ENCODE measurements at regions not wholly inside any gene's neighbourhood (a gene's known extent, or its start where the extent isn't known, plus 50 kb on each side); places are given as distances from the start of the nearest gene placed in this dataset.
"Not testable (repeated sequence)": the region's sequence is repeated elsewhere in the genome, so short reads cannot be mapped to it uniquely, and the experiment has no call there.

DNA sequence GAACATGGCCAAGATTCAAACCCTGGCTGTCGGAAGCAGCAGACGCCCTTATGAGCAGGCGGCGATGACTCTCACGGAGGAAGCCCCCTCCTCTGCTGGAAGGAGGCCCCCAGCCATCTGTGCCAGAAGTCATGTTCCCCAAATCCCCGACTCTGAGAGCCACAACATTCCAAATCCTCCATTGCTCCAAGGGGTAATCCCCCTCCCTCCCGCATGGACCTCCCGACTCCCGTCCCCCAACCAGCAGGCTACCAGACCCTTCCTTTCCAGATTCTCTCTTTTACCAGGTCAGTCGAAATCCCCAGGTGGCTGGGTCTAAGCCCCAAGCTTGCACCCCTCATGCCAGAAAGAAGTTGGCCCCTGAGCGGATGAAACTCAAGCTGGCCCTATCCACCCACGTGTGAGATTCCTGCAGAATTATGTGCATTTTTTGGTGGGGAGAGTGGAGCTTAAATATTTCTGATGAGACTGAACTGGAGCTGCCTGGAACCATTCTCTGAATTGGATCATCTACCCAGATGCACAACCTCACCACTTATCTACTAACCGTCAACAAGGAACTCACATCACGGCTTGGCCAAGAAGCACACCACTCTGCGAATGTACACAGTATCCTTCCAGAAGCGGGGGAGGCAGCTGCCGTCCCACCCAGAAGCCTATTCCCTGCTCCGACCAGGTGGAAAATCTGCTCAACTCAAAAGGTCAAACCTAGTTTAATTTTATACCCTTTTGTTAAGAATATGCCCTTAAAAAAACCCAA, 283.5 kb downstream of the C16orf95 start:
- Histone ChIP-seq H3K9me3 (replicated peaks; ENCODE audit: low read length) (no peaks in the 10 kb centered on the region), H3K4me3 (ENCODE audit: low read length) (no peak overlapping the region), H3K36me3 (ENCODE audit: insufficient read depth, low read length) (no peaks in the 10 kb centered on the region), H3K4me1 (ENCODE audit: control insufficient read depth, insufficient read depth, low read length) (peaks cover 15% of the 10 kb centered on the region), H3K9ac (ENCODE audit: low read depth, low read length) (no peak overlapping the region), H3K4me2 (ENCODE audit: low read length) (peak overlapping the region; percentile 11), H3K27me3 (ENCODE audit: control insufficient read depth, insufficient read depth, low read length) (no peaks in the 10 kb centered on the region)

- H3K9me3 ChIP-seq (replicated peaks; ENCODE audit: low read length) = no peaks in the 10 kb centered on the region
- no peaks in the 10 kb centered on the region for H3K27me3 ChIP-seq (ENCODE audit: control insufficient read depth, insufficient read depth, low read length)
- no peak overlapping the region for H3K4me3 ChIP-seq (ENCODE audit: low read length)
- peak overlapping the region; percentile 11 for H3K4me2 ChIP-seq (ENCODE audit: low read length)
- no peaks in the 10 kb centered on the region for H3K36me3 ChIP-seq (ENCODE audit: insufficient read depth, low read length)
- H3K9ac ChIP-seq (ENCODE audit: low read depth, low read length) = no peak overlapping the region
- H3K4me1 ChIP-seq (ENCODE audit: control insufficient read depth, insufficient read depth, low read length) = peaks cover 15% of the 10 kb centered on the region
Measured at GRCh38 chr16:87034317-87034716, 282.9 kb downstream of the C16orf95 start.

- Histone ChIP-seq H3K4me1 (ENCODE audit: control insufficient read depth, insufficient read depth, low read length) (peaks cover 15% of the 10 kb centered on the region), H3K4me3 (ENCODE audit: low read length) (no peak overlapping the region), H3K4me2 (ENCODE audit: low read length) (no peak overlapping the region), H3K9me3 (replicated peaks; ENCODE audit: low read length) (no peaks in the 10 kb centered on the region), H3K27me3 (ENCODE audit: control insufficient read depth, insufficient read depth, low read length) (no peaks in the 10 kb centered on the region), H3K36me3 (ENCODE audit: insufficient read depth, low read length) (no peaks in the 10 kb centered on the region), H3K9ac (ENCODE audit: low read depth, low read length) (no peak overlapping the region)
Measured at GRCh38 chr16:87035053-87035452, 282.1 kb downstream of the C16orf95 start.

DNA sequence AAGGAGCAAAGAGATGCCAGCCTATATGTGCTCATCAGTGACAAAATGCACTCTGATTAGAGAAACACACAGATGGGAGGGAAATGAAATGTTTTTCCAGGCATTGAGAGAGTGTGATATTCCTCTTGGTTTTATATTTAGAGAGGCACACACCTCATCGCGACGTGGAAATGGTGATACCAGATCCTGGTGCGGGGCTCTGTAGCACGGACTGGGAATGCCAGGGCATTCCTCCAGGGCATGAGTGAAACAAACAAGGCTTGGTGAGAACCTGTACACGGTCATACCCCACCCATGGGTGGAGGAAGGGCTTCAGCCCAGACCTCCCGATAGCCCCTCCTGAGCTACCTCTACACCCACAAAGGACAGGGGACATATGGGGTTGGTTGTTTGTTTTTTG, 280.2 kb downstream of the C16orf95 start:
- Histone ChIP-seq H3K9ac (ENCODE audit: low read depth, low read length) (no peak overlapping the region), H3K4me1 (ENCODE audit: control insufficient read depth, insufficient read depth, low read length) (peaks cover 15% of the 10 kb centered on the region), H3K4me3 (ENCODE audit: low read length) (no peak overlapping the region), H3K36me3 (ENCODE audit: insufficient read depth, low read length) (no peaks in the 10 kb centered on the region), H3K4me2 (ENCODE audit: low read length) (no peak overlapping the region), H3K9me3 (replicated peaks; ENCODE audit: low read length) (no peaks in the 10 kb centered on the region), H3K27me3 (ENCODE audit: control insufficient read depth, insufficient read depth, low read length) (no peaks in the 10 kb centered on the region)

DNA sequence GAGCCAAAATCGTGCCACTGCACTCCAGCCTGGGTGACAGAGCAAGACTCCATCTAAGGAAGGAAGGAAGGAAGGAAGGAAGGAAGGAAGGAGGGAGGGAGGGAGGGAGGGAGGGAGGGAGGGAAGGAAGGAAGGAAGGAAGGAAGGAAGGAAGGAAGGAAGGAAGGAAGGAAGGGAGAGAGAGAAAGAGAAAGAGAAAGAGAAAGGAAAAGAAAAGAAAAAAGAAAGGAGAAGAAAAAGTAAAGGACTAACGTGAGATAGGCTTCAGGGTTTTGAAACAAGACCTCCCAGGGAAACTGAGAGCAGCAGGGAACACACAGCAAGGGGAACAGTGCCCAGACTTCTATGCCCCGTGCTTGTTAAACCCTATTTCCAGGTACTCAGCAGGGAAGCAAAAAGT, 278.7 kb downstream of the C16orf95 start:
- H3K36me3 ChIP-seq (ENCODE audit: insufficient read depth, low read length); H3K4me3 ChIP-seq (ENCODE audit: low read length); H3K9me3 ChIP-seq (replicated peaks; ENCODE audit: low read length); H3K9ac ChIP-seq (ENCODE audit: low read depth, low read length); H3K4me2 ChIP-seq (ENCODE audit: low read length); H3K27me3 ChIP-seq (ENCODE audit: control insufficient read depth, insufficient read depth, low read length): not testable (repeated sequence)
- H3K4me1 ChIP-seq (ENCODE audit: control insufficient read depth, insufficient read depth, low read length) = peaks cover 17% of the 10 kb centered on the region

DNA sequence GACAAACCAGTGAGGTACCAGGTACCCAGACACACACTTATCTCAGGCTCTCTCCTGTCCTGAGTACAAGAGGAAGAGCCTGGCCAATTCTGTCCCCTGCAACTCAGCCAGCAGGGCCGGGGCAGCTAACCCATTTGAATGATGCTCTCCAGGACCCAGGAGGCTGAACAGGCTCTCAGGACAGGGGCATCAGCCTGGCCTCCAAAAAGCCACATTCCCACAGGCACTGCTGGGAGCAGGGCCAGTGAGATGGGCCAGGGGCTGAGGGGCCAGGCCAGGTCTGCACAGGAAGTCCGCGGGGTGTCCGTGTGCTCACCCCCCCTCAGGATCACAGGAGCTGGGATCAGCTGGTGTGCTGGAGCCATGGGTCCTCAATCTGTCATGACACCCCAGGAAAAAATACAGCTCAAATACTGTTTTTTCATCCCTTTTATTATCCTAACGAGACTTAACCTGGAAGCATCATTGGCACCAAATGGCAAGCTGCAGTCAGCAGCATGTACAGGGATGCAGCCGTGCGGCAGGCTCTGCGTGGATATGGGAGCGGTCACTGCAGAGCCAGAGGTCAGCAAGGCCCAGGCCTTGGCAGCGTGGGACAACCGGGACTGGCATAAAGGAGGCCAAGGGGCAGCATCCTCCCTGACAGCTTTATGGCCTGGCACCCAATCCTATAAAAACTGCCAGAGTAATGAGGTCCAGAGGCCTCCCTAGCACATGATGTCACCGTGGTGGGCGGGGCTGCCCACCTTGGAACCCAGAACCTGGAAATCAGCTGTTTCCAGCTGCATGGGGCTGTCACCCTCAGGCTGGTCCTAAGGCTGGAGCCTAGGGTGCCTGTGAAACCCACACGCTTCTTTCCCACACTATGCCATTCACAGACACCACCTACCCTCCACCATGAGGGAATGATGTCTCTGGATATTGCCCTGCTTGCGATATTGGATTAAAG, 276.7 kb downstream of the C16orf95 start:
- H3K27me3 ChIP-seq (ENCODE audit: control insufficient read depth, insufficient read depth, low read length) = no peaks in the 10 kb centered on the region
- H3K9ac ChIP-seq (ENCODE audit: low read depth, low read length) = no peak overlapping the region

GRCh38 chr16:87041286-87041685, 275.9 kb downstream of the C16orf95 start:
- Histone ChIP-seq H3K4me3 (ENCODE audit: low read length) (no peak overlapping the region), H3K27me3 (ENCODE audit: control insufficient read depth, insufficient read depth, low read length) (no peaks in the 10 kb centered on the region), H3K9me3 (replicated peaks; ENCODE audit: low read length) (no peaks in the 10 kb centered on the region), H3K4me2 (ENCODE audit: low read length) (no peak overlapping the region), H3K36me3 (ENCODE audit: insufficient read depth, low read length) (no peaks in the 10 kb centered on the region), H3K9ac (ENCODE audit: low read depth, low read length) (no peak overlapping the region), H3K4me1 (ENCODE audit: control insufficient read depth, insufficient read depth, low read length) (peaks cover 11% of the 10 kb centered on the region)

More for the DNA sequence above, 276.7 kb downstream of the C16orf95 start:
- H3K4me3 ChIP-seq (ENCODE audit: low read length) = no peak overlapping the region
- H3K9me3 ChIP-seq (replicated peaks; ENCODE audit: low read length) = no peaks in the 10 kb centered on the region
- H3K4me2 ChIP-seq (ENCODE audit: low read length) = no peak overlapping the region
- H3K36me3 ChIP-seq (ENCODE audit: insufficient read depth, low read length) = no peaks in the 10 kb centered on the region
- peaks cover 11% of the 10 kb centered on the region for H3K4me1 ChIP-seq (ENCODE audit: control insufficient read depth, insufficient read depth, low read length)

GRCh38 chr16:87042551-87043230, 274.5 kb downstream of the C16orf95 start:
- Histone ChIP-seq H3K36me3 (ENCODE audit: insufficient read depth, low read length) (no peaks in the 10 kb centered on the region), H3K4me3 (ENCODE audit: low read length) (no peak overlapping the region), H3K4me2 (ENCODE audit: low read length) (no peak overlapping the region), H3K27me3 (ENCODE audit: control insufficient read depth, insufficient read depth, low read length) (no peaks in the 10 kb centered on the region), H3K9ac (ENCODE audit: low read depth, low read length) (no peak overlapping the region), H3K9me3 (replicated peaks; ENCODE audit: low read length) (no peaks in the 10 kb centered on the region), H3K4me1 (ENCODE audit: control insufficient read depth, insufficient read depth, low read length) (peaks cover 16% of the 10 kb centered on the region)

- Histone ChIP-seq H3K9ac (ENCODE audit: low read depth, low read length) (no peak overlapping the region), H3K4me1 (ENCODE audit: control insufficient read depth, insufficient read depth, low read length) (peaks cover 16% of the 10 kb centered on the region), H3K4me2 (ENCODE audit: low read length) (peak overlapping the region; percentile 72), H3K4me3 (ENCODE audit: low read length) (peak overlapping the region; percentile 33), H3K9me3 (replicated peaks; ENCODE audit: low read length) (no peaks in the 10 kb centered on the region), H3K36me3 (ENCODE audit: insufficient read depth, low read length) (no peaks in the 10 kb centered on the region), H3K27me3 (ENCODE audit: control insufficient read depth, insufficient read depth, low read length) (peaks cover 3% of the 10 kb centered on the region)
Measured at GRCh38 chr16:87043231-87044031, 273.8 kb downstream of the C16orf95 start.

DNA sequence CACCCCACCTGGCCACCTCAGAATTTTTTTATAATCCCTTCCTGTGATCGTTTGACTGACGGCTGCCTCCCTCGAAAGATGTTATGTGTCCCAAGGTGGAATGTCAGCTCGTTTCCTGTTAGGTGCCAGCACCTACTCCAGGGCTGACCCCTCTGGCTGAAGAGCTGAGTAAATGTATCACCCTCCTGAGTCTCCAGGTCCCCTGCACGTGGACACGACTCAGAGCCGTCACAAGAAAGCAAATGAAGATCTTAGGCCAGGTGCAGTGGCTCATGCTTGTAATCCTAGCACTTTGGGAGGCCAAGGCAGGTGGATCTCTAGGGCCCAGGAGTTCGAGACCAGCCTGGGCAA, 273.2 kb downstream of the C16orf95 start:
- peaks cover 16% of the 10 kb centered on the region for H3K4me1 ChIP-seq (ENCODE audit: control insufficient read depth, insufficient read depth, low read length)
- no peak overlapping the region for H3K4me3 ChIP-seq (ENCODE audit: low read length)
- H3K27me3 ChIP-seq (ENCODE audit: control insufficient read depth, insufficient read depth, low read length) = peaks cover 8% of the 10 kb centered on the region
- H3K4me2 ChIP-seq (ENCODE audit: low read length) = no peak overlapping the region
- H3K9me3 ChIP-seq (replicated peaks; ENCODE audit: low read length) = no peaks in the 10 kb centered on the region
- H3K9ac ChIP-seq (ENCODE audit: low read depth, low read length) = no peak overlapping the region
- no peaks in the 10 kb centered on the region for H3K36me3 ChIP-seq (ENCODE audit: insufficient read depth, low read length)

GRCh38 chr16:87044829-87045228, 272.4 kb downstream of the C16orf95 start:
- H3K27me3 ChIP-seq (ENCODE audit: control insufficient read depth, insufficient read depth, low read length) = peaks cover 8% of the 10 kb centered on the region
- no peak overlapping the region for H3K4me3 ChIP-seq (ENCODE audit: low read length)
- no peaks in the 10 kb centered on the region for H3K9me3 ChIP-seq (replicated peaks; ENCODE audit: low read length)

More at GRCh38 chr16:87044829-87045228, 272.4 kb downstream of the C16orf95 start:
- H3K4me2 ChIP-seq (ENCODE audit: low read length) = no peak overlapping the region
- no peak overlapping the region for H3K9ac ChIP-seq (ENCODE audit: low read depth, low read length)
- peaks cover 16% of the 10 kb centered on the region for H3K4me1 ChIP-seq (ENCODE audit: control insufficient read depth, insufficient read depth, low read length)
- no peaks in the 10 kb centered on the region for H3K36me3 ChIP-seq (ENCODE audit: insufficient read depth, low read length)
